ENCODE measurements at regions not wholly inside any gene's neighbourhood (a gene's known extent, or its start where the extent isn't known, plus 50 kb on each side); places are given as distances from the start of the nearest gene placed in this dataset.
A peak's percentile ranks its signal among the peaks of the same experiment; 100 is the strongest.

DNA sequence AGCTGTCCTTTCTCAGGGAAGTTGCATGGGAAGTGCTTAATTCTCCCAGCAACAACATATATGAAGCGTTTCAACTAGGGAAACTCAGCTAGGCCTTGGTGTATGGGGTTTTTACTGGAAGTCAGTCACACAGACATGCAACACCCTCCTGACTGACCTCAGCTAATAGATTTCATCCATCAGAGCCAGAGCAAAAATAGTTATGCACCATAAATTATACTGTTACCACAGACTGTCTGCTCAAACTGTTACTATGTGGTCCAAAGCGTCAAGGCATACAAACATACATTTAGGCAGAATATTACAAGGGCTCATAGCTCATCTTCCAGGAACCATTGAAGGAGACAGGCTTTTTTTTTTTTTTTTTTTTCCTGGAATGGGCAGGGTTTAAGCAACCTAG is 417.9 kb downstream of the ANKRD7 start:
- H3K4me3 ChIP-seq (ENCODE audit: insufficient read depth, low read depth, low read length): no peak overlapping the region
- H3K27me3 ChIP-seq (ENCODE audit: control insufficient read depth, insufficient read depth, low read length): no peaks in the 10 kb centered on the region
- H3K36me3 ChIP-seq (replicated peaks; ENCODE audit: control insufficient read depth, insufficient read depth, low read length): no peaks in the 10 kb centered on the region
- no peak for DNase-seq

DNA sequence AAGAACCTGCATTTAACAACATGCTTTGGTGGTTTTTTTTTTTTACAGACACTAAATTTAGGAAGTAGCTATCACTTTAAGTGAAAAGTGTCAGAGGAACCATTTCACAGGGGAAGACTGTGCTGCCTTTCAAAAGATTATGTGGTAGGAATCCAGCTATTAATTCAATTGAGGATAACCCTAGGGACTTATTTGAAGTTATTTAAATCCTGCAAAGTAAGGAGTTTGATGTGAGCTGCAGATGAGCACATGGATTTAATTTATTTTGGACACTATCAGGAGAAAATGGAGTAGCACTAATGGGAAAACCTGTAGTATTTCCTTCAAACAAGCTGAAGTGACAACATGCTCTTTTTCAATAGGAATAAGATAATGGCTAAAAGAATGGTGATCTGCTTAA is 419.8 kb downstream of the ANKRD7 start:
- no peaks in the 10 kb centered on the region for H3K36me3 ChIP-seq (replicated peaks; ENCODE audit: control insufficient read depth, insufficient read depth, low read length)
- DNase-seq: no peak
- H3K27me3 ChIP-seq (ENCODE audit: control insufficient read depth, insufficient read depth, low read length): no peaks in the 10 kb centered on the region
- no peak overlapping the region for H3K4me3 ChIP-seq (ENCODE audit: insufficient read depth, low read depth, low read length)

DNA sequence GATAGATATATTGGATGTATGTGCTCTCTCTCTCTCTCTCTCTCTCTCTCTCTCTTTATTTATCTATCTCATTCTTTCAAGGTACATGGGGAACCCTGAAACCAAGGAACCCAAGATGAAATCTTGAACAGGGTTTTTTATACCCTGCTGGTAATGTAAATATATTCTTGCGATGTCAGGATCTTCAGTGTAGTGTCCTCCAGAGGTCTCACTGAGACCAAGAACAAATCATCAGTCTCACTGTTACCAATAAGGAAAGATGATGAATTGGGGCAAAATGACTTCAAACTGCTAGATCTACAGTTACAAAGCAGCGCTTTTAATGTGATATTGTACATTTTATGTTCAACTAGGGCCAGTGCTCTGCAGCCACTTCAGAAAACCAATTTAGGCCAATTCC is 423.5 kb downstream of the ANKRD7 start:
- DNase-seq: no peak
- Histone ChIP-seq H3K36me3 (replicated peaks; ENCODE audit: control insufficient read depth, insufficient read depth, low read length) (no peaks in the 10 kb centered on the region), H3K4me3 (ENCODE audit: insufficient read depth, low read depth, low read length) (no peak overlapping the region), H3K27me3 (ENCODE audit: control insufficient read depth, insufficient read depth, low read length) (no peaks in the 10 kb centered on the region)

DNA sequence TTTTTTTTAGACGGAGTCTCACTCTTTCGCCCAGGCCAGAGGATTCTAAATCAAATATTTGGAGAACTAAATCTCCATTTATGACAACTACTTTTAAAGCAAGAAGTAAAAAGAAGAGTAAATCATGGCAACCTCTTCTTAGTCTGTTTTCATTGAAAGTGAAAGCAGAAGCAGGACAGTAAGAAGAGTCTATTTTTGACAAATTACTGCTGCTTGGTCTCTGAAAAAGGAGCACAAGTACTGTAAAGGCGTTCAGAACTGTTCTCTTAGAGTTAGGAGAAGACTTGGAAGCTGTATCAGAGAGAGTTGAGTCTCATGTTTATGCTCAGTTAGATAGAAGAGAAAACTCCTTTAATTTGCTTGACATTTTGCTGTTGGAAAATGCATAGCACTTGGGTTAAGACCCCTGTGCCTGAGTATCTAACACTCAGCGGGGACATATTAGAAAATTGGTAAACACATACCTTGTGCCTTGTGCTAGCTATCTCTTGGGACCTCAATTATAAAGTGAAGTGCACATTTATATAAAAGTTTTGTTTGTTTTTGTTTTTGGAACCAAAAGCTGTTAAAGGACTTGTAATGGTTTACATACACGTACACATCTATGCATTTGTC is 433.0 kb downstream of the ANKRD7 start:
- no peak for DNase-seq
- H3K27me3 ChIP-seq (ENCODE audit: control insufficient read depth, insufficient read depth, low read length): no peaks in the 10 kb centered on the region
- H3K4me3 ChIP-seq (ENCODE audit: insufficient read depth, low read depth, low read length): no peak overlapping the region
- H3K36me3 ChIP-seq (replicated peaks; ENCODE audit: control insufficient read depth, insufficient read depth, low read length): no peaks in the 10 kb centered on the region

DNA sequence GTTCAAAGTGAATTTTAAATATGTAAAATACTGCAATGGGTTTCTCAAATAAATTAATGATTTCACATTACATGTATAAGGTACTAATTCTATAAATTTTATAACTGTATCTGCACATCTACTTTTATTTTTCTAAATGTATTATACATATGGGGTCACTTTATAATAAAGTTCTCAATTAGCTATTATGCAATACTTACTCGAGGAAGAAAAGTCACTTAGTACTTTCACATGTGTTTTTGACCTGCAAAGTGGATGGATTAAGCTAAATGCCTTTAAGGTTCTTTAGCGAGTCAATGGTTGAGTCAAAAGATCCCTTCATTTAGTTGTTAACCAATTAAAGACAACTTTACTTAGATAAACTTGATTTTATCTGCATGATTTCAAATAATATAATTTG is 437.8 kb downstream of the ANKRD7 start:
- H3K27me3 ChIP-seq (ENCODE audit: control insufficient read depth, insufficient read depth, low read length): no peaks in the 10 kb centered on the region
- H3K4me3 ChIP-seq (ENCODE audit: insufficient read depth, low read depth, low read length): no peak overlapping the region

DNA sequence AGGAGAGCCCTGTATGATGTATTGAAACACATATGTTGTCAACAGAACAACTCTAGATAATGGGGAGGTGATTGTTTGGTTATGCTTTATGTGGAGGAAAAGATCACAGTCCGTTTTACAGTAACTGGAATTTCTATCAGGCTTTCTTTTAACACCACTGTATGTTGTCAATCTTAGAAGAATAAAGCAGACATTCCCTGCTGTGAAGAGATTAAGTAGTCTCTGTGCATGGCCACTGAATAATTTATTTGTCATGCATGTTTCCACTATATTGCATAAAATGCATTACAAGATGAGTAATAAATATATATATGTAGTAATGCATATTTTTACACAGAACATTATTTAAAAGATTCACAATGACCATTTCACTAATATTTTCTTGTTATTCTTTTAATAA is 440.0 kb downstream of the ANKRD7 start:
- Histone ChIP-seq H3K36me3 (replicated peaks; ENCODE audit: control insufficient read depth, insufficient read depth, low read length) (no peaks in the 10 kb centered on the region), H3K4me3 (ENCODE audit: insufficient read depth, low read depth, low read length) (no peak overlapping the region), H3K27me3 (ENCODE audit: control insufficient read depth, insufficient read depth, low read length) (no peaks in the 10 kb centered on the region)
- DNase-seq: no peak

More for the DNA sequence above, 437.8 kb downstream of the ANKRD7 start:
- no peaks in the 10 kb centered on the region for H3K36me3 ChIP-seq (replicated peaks; ENCODE audit: control insufficient read depth, insufficient read depth, low read length)
- DNase-seq: no peak

DNA sequence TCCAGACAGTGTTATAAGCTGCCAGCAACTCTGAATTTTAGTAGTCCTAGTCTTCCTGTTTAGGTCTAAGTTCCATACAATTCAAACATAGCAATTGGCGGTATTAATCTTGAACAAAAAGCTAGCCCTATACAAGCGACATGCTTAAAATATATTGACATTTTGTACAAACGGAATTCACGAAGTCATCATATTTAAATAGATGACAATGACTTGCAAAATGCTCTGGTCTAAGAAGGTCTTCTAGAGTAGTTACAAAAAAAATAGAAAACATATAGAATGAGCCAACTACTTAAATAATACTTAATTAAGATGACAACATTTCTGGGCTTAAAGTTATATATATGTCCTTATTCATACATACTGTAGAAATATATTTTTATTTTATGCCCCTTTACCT is 446.6 kb downstream of the ANKRD7 start:
- Histone ChIP-seq H3K4me3 (ENCODE audit: insufficient read depth, low read depth, low read length) (no peak overlapping the region), H3K27me3 (ENCODE audit: control insufficient read depth, insufficient read depth, low read length) (no peaks in the 10 kb centered on the region), H3K36me3 (replicated peaks; ENCODE audit: control insufficient read depth, insufficient read depth, low read length) (no peaks in the 10 kb centered on the region)
- DNase-seq: no peak

DNA sequence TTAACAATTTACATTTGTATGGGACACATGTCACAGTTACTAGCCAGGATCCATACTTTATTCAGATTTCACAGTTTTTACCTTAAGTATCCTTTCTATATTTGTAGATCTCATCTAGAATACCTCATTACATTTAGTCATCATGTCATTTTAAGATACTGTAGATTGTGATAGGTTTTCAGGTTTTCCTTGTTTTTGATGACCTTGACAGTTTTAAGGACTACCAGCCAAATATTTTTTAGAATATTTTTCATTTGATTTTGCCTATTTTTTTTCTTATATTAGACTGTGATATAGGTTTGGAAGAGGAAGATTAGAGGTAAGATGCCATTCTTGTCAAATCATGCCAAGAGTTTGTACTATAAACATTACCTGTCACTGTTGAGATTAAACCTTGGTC is 460.3 kb downstream of the ANKRD7 start:
- DNase-seq: no peak
- no peaks in the 10 kb centered on the region for H3K27me3 ChIP-seq (ENCODE audit: control insufficient read depth, insufficient read depth, low read length)

DNA sequence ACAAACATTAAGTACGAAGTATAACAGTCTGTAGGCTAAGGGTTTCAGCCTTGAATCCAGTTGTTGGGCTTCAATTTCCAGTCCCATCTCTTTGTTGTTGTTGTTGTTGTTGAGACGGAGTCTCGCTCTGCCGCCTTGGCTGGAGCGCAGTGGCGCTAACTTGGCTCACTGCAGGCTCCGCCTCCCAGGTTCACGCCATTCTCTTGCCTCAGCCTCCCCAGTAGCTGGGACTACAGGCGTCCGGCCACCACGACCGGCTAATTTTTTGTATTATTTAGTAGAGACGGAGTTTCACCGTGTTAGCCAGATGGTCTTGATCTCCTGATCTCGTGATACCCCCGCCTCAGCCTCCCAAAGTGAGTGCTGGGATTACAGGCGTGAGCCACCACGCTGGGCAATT is 464.9 kb downstream of the ANKRD7 start:
- DNase-seq: no peak
- no peaks in the 10 kb centered on the region for H3K36me3 ChIP-seq (replicated peaks; ENCODE audit: control insufficient read depth, insufficient read depth, low read length)
- H3K4me3 ChIP-seq (ENCODE audit: insufficient read depth, low read depth, low read length): no peak overlapping the region
- H3K27me3 ChIP-seq (ENCODE audit: control insufficient read depth, insufficient read depth, low read length): no peaks in the 10 kb centered on the region

More for the DNA sequence above, 460.3 kb downstream of the ANKRD7 start:
- H3K36me3 ChIP-seq (replicated peaks; ENCODE audit: control insufficient read depth, insufficient read depth, low read length): no peaks in the 10 kb centered on the region
- no peak overlapping the region for H3K4me3 ChIP-seq (ENCODE audit: insufficient read depth, low read depth, low read length)

DNA sequence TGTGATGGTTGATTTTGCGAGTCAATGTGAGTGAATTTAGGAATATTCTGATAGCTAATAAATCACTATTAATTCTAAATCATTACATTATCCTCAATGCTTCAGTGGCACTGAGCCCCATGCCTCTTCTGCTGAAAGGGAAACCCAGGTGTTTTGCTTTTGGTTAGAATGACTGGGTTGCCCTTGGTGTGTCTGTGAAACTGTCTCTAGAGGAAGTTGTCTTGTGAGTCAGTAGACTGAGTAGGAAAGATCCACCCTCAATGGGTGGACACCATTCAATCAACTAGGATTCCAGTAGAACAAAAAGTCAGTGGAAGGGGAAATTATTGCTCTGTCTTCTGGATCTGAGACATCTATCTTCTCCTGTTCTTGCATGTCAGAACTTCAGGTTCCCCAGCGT is 472.4 kb downstream of the ANKRD7 start:
- Histone ChIP-seq H3K4me3 (ENCODE audit: insufficient read depth, low read depth, low read length) (no peak overlapping the region), H3K36me3 (replicated peaks; ENCODE audit: control insufficient read depth, insufficient read depth, low read length) (no peaks in the 10 kb centered on the region), H3K27me3 (ENCODE audit: control insufficient read depth, insufficient read depth, low read length) (no peaks in the 10 kb centered on the region)
- DNase-seq: no peak

DNA sequence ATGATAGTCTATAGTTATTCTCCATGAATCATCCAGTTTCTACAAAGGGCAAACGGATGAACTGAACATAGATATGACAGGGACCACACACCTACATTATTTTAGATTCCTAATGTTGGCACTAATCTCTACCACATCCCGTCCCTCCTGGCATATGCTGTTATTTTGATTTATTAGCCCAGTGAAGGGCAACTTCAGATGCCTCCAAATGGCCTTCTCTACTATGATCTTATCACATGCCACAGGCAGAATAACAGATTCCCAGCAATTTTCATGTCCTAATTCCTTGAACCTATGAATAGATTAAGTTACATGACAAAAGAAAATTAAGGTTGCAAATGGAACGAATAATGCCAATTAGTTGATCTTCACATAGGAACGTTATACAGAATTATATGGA is 474.7 kb downstream of the ANKRD7 start:
- H3K36me3 ChIP-seq (replicated peaks; ENCODE audit: control insufficient read depth, insufficient read depth, low read length): no peaks in the 10 kb centered on the region
- H3K4me3 ChIP-seq (ENCODE audit: insufficient read depth, low read depth, low read length): no peak overlapping the region
- H3K27me3 ChIP-seq (ENCODE audit: control insufficient read depth, insufficient read depth, low read length): no peaks in the 10 kb centered on the region
- no peak for DNase-seq

DNA sequence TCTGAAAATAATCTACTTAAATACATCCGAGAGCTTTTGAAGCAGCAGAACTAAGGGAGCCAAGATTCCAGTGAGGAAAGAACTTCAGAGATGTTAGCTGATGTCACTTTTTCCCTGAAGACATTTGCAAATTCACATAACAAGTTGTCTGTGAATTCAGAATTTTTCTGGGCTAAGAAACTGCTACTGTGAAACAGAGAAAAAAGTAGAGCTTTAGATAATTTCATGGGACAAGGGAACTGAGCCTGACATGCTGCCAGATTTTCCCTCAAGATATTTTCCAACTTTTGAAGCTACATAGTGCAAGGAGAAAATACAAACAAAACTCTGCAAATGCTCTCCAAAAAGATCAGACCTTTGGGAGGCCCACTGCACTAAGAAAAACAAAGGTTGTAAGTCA is 484.2 kb downstream of the ANKRD7 start:
- Histone ChIP-seq H3K27me3 (ENCODE audit: control insufficient read depth, insufficient read depth, low read length) (no peaks in the 10 kb centered on the region), H3K4me3 (ENCODE audit: insufficient read depth, low read depth, low read length) (no peak overlapping the region), H3K36me3 (replicated peaks; ENCODE audit: control insufficient read depth, insufficient read depth, low read length) (no peaks in the 10 kb centered on the region)
- no peak for DNase-seq

DNA sequence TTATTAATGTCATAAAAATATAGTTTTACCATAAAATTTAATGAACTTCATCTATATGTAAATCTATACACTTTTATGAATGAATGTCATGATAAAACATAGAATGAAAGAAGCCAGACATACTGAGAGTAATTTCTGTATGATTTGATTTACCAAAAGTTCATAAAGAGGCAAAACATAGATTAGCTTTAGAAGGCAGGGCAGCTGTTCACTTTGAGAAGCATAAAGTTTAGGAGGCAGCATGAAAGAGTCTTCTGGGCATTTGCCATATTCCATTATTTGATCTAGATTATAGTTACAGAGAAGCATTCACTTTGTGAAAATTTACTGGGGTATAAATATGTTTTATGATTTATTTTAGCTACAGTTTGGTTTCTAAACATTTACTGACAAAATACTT is 487.2 kb downstream of the ANKRD7 start:
- Histone ChIP-seq H3K4me3 (ENCODE audit: insufficient read depth, low read depth, low read length) (no peak overlapping the region), H3K36me3 (replicated peaks; ENCODE audit: control insufficient read depth, insufficient read depth, low read length) (no peaks in the 10 kb centered on the region), H3K27me3 (ENCODE audit: control insufficient read depth, insufficient read depth, low read length) (no peaks in the 10 kb centered on the region)
- no peak for DNase-seq

DNA sequence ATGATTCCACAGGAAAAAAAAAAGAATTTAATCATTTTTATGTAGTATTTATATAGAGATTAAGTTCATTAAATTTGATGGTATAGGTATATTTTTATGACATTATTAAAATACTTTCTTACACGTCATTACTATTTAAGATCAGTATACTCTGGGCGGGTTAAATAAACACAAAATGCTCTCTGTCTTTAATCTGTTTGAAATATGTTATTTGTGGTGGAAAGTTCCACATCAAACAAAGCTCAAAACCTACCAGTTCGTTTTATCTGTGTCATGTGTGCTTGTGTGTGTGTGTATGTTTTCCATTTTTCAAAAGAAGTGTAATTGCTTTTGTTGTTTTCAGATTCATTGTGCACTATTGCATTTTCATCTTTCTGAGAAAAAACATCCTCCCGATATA is 488.5 kb downstream of the ANKRD7 start:
- Histone ChIP-seq H3K27me3 (ENCODE audit: control insufficient read depth, insufficient read depth, low read length) (no peaks in the 10 kb centered on the region), H3K4me3 (ENCODE audit: insufficient read depth, low read depth, low read length) (no peak overlapping the region), H3K36me3 (replicated peaks; ENCODE audit: control insufficient read depth, insufficient read depth, low read length) (no peaks in the 10 kb centered on the region)
- no peak for DNase-seq

DNA sequence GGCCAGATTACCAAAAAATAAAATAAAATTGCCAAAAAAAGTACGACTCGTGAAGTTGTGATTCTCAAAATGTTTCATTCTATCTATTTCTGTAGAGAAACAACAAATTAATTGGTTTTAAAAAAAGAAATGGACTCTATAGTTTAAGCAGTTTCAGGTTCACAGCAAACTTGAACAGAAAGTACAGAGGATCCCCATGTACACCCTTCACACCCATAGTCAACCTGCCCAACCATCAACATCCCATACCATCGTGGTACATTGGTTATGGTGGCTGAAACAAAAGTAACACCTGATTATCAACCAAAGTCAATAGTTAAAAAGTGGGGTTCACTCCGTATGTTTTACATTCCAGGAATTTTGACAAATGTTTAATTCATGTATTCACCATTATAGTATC is 496.1 kb downstream of the ANKRD7 start:
- Histone ChIP-seq H3K27me3 (ENCODE audit: control insufficient read depth, insufficient read depth, low read length) (no peaks in the 10 kb centered on the region), H3K4me3 (ENCODE audit: insufficient read depth, low read depth, low read length) (no peak overlapping the region), H3K36me3 (replicated peaks; ENCODE audit: control insufficient read depth, insufficient read depth, low read length) (no peaks in the 10 kb centered on the region)
- DNase-seq: no peak

DNA sequence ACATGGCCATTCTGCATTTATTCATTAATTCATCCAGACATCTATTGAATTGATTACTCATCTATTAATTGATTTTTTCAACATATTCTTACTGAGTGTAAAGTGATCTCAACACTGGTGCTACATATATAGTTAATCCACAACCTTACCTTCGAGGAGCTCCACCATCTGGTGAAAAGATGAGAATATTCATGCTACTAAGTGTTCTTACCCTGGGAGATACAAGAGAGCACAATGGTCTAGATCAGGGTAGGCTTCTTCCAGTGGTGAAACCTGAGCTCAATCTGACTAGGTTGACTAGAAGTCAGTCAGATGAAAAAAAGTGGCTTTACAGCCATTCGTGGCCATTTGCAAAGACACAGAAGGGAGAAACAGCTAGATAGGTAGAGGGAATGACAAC is 507.4 kb downstream of the ANKRD7 start:
- Histone ChIP-seq H3K4me3 (ENCODE audit: insufficient read depth, low read depth, low read length) (no peak overlapping the region), H3K27me3 (ENCODE audit: control insufficient read depth, insufficient read depth, low read length) (no peaks in the 10 kb centered on the region), H3K36me3 (replicated peaks; ENCODE audit: control insufficient read depth, insufficient read depth, low read length) (no peaks in the 10 kb centered on the region)
- DNase-seq: peak; percentile 5
